ENCODE measurements at regions not wholly inside any gene's neighbourhood (a gene's known extent, or its start where the extent isn't known, plus 50 kb on each side); places are given as distances from the start of the nearest gene placed in this dataset.

GRCh38 chr2:16373341-16373740 is 292.3 kb downstream of the CYRIA start:
- no peak for DNase-seq (ENCODE audit: extremely low spot score)
- CTCF ChIA-PET = interaction anchor here (1.8 kb wide), 1 partner anchor 12 kb away, joined by 4 read pairs; no protein-coding TSS in a partner anchor

GRCh38 chr2:16371751-16372150 is 293.9 kb downstream of the CYRIA start:
- ChIA-PET POLR2A (no interaction called here), CTCF (no interaction called here)
- no peak for DNase-seq (ENCODE audit: extremely low spot score)
- no peak for TF ChIP-seq CTCF (IDR thresholded peaks at IDR 0.05; ENCODE audit: control extremely low read depth, extremely low read depth, low read depth, missing control alignments)

More at GRCh38 chr2:16373341-16373740, 292.3 kb downstream of the CYRIA start:
- POLR2A ChIA-PET = no interaction called here
- TF ChIP-seq CTCF (IDR thresholded peaks at IDR 0.05; ENCODE audit: control extremely low read depth, extremely low read depth, low read depth, missing control alignments) = no peak

GRCh38 chr2:16368951-16369350 is 296.7 kb downstream of the CYRIA start:
- ChIA-PET CTCF (interaction anchor here (1.4 kb wide), 1 partner anchor 38 kb away, joined by 4 read pairs; no protein-coding TSS in a partner anchor), POLR2A (no interaction called here)
- no peak for DNase-seq (ENCODE audit: extremely low spot score)
- no peak for TF ChIP-seq CTCF (IDR thresholded peaks at IDR 0.05; ENCODE audit: control extremely low read depth, extremely low read depth, low read depth, missing control alignments)

GRCh38 chr2:16368328-16368727 is 297.3 kb downstream of the CYRIA start:
- no peak for TF ChIP-seq CTCF (IDR thresholded peaks at IDR 0.05; ENCODE audit: control extremely low read depth, extremely low read depth, low read depth, missing control alignments)
- DNase-seq (ENCODE audit: extremely low spot score) = no peak
- ChIA-PET CTCF (interaction anchor here (1.4 kb wide), 1 partner anchor 38 kb away, joined by 4 read pairs; no protein-coding TSS in a partner anchor), POLR2A (no interaction called here)

GRCh38 chr2:16365366-16365765 is 300.3 kb downstream of the CYRIA start:
- ChIA-PET CTCF (interaction anchor here (1.6 kb wide), 1 partner anchor 9 kb away, joined by 5 read pairs; no protein-coding TSS in a partner anchor), POLR2A (no interaction called here)
- TF ChIP-seq CTCF (IDR thresholded peaks at IDR 0.05; ENCODE audit: control extremely low read depth, extremely low read depth, low read depth, missing control alignments) = no peak
- DNase-seq (ENCODE audit: extremely low spot score) = no peak

- DNase-seq (ENCODE audit: extremely low spot score) = no peak
- CTCF ChIA-PET = interaction anchor here (0.7 kb wide), 1 partner anchor 19 kb away, joined by 3 read pairs; no protein-coding TSS in a partner anchor
- POLR2A ChIA-PET = no interaction called here
- TF ChIP-seq CTCF (IDR thresholded peaks at IDR 0.05; ENCODE audit: control extremely low read depth, extremely low read depth, low read depth, missing control alignments) = no peak
Measured at GRCh38 chr2:16363581-16363980, 302.1 kb downstream of the CYRIA start.

All from GM10248 (cell line).